Fibroblast of lung (primary cell): ENCODE measurements at regions not wholly inside any gene's neighbourhood (a gene's known extent, or its start where the extent isn't known, plus 50 kb on each side); places are given as distances from the start of the nearest gene placed in this dataset.

Source experiments
- DNase-seq, 2 donors: peaks; one replicate each; pipeline versions ENCODE4 v3.0.0 to v3.0.0-alpha.2; 2010; ENCODE audit warnings: low read depth in 2 of 2
- H2AFZ ChIP-seq: 2 replicates; pipeline ENCODE4 v1.5.1; 2012; ENCODE audit warnings: low read length, control low read depth, inconsistent platforms
- H3K27ac ChIP-seq: 2 replicates; pipeline ENCODE4 v1.5.1; 2011; ENCODE audit warnings: low read length, control low read depth; ENCODE audit not compliant: insufficient read depth
- H3K27me3 ChIP-seq: 2 replicates; pipeline ENCODE4 v1.5.1; 2011; ENCODE audit warnings: mild to moderate bottlenecking, low read length; ENCODE audit not compliant: control insufficient read depth, insufficient read depth
- H3K36me3 ChIP-seq: 2 replicates; pipeline ENCODE4 v1.5.1; 2011; ENCODE audit warnings: low read length; ENCODE audit not compliant: control insufficient read depth, insufficient read depth
- H3K4me1 ChIP-seq: 2 replicates; pipeline ENCODE4 v1.5.1; 2011; ENCODE audit warnings: low read length; ENCODE audit not compliant: control insufficient read depth, insufficient read depth; ENCODE audit errors: extremely low read depth
- H3K4me2 ChIP-seq: 2 replicates; pipeline ENCODE4 v1.5.1; 2011; ENCODE audit warnings: low read length, control low read depth; ENCODE audit not compliant: insufficient read depth; ENCODE audit errors: extremely low read depth
- H3K4me3 ChIP-seq, 4 experiments: fragments of 200-600 bp in 1 of 4; sonication (generic) in 1 of 4; replicated peaks in 1 of 4; 2 replicates each; pipeline ENCODE4 v1.5.1; 2011 to 2016; ENCODE audit warnings: low read length in 4 of 4, low read depth in 3 of 4, mild to moderate bottlenecking in 3 of 4, control low read depth in 2 of 4, inconsistent platforms in 1 of 4, mixed read lengths in 1 of 4; ENCODE audit not compliant: insufficient read depth in 1 of 4; ENCODE audit errors: control extremely low read depth in 1 of 4
- H3K79me2 ChIP-seq: 2 replicates; pipeline ENCODE4 v1.5.1; 2012; ENCODE audit warnings: mild to moderate bottlenecking, low read length, inconsistent platforms; ENCODE audit not compliant: control insufficient read depth, insufficient read depth
- H3K9ac ChIP-seq: 2 replicates; pipeline ENCODE4 v1.5.1; 2011; ENCODE audit warnings: mild to moderate bottlenecking, low read length, control low read depth; ENCODE audit not compliant: insufficient read depth
- H3K9me3 ChIP-seq: 2 replicates; pipeline ENCODE4 v1.5.1; 2012; ENCODE audit warnings: low read depth, low read length; ENCODE audit not compliant: control insufficient read depth, insufficient read depth
- H4K20me1 ChIP-seq: 2 replicates; pipeline ENCODE4 v1.5.1; 2011; ENCODE audit warnings: low read length; ENCODE audit not compliant: control insufficient read depth, insufficient read depth; ENCODE audit errors: extremely low read depth
- CTCF ChIP-seq, 2 donors: IDR thresholded peaks in 1 of 2; conservative IDR thresholded peaks in 1 of 2; 1 replicate in 1 of 2; 2 replicates in 1 of 2; pipeline ENCODE4 v1.5.1; 2011 to 2012; ENCODE audit warnings: low read length in 2 of 2, control low read depth in 1 of 2, inconsistent platforms in 1 of 2, low read depth in 1 of 2, mild to moderate bottlenecking in 1 of 2
- EZH2 ChIP-seq: IDR thresholded peaks from 2 replicates; pipeline ENCODE4 v1.5.1; 2012; ENCODE audit warnings: low read length, control low read depth, mild to moderate bottlenecking; ENCODE audit errors: missing control alignments

GRCh38 chr13:109963384-109963783 lies 177.0 kb upstream of the IRS2 start:
- Histone ChIP-seq H3K9me3 (no peaks in the 10 kb centered on the region), H3K27ac (no peak overlapping the region), H3K36me3 (no peaks in the 10 kb centered on the region), H3K79me2 (no peaks in the 10 kb centered on the region), H3K4me1 (no peaks in the 10 kb centered on the region), H3K4me2 (no peak overlapping the region), H2AFZ (no peak overlapping the region), H3K9ac (no peak overlapping the region), H4K20me1 (no peaks in the 10 kb centered on the region), H3K27me3 (no peaks in the 10 kb centered on the region), H3K4me3 (no peak overlapping the region)
- DNase-seq = no peak
- no peak for TF ChIP-seq EZH2
- TF ChIP-seq CTCF (conservative IDR thresholded peaks at IDR 0.05 in 1 of 2, IDR thresholded peaks at IDR 0.05 in 1 of 2; ENCODE audit: low read depth in 1 of 2, low read length in 2 of 2) = no peak

GRCh38 chr13:109959903-109960302 lies 173.5 kb upstream of the IRS2 start:
- TF ChIP-seq EZH2 (no peak), CTCF (conservative IDR thresholded peaks at IDR 0.05 in 1 of 2, IDR thresholded peaks at IDR 0.05 in 1 of 2; ENCODE audit: low read depth in 1 of 2, low read length in 2 of 2) (no peak)
- Histone ChIP-seq H3K4me3 (no peak overlapping the region), H3K36me3 (no peaks in the 10 kb centered on the region), H3K9me3 (no peaks in the 10 kb centered on the region), H4K20me1 (no peaks in the 10 kb centered on the region), H3K4me1 (no peaks in the 10 kb centered on the region), H3K79me2 (no peaks in the 10 kb centered on the region), H3K27me3 (no peaks in the 10 kb centered on the region), H3K9ac (no peak overlapping the region), H3K4me2 (no peak overlapping the region), H2AFZ (no peak overlapping the region), H3K27ac (no peak overlapping the region)
- DNase-seq = no peak

GRCh38 chr13:109957875-109958274 lies 171.5 kb upstream of the IRS2 start:
- Histone ChIP-seq H3K36me3 (no peaks in the 10 kb centered on the region), H3K4me3 (no peak overlapping the region), H3K79me2 (no peaks in the 10 kb centered on the region), H3K9ac (no peak overlapping the region), H3K4me1 (no peaks in the 10 kb centered on the region), H3K4me2 (no peak overlapping the region), H2AFZ (no peak overlapping the region), H3K9me3 (no peaks in the 10 kb centered on the region), H3K27ac (no peak overlapping the region), H4K20me1 (no peaks in the 10 kb centered on the region), H3K27me3 (no peaks in the 10 kb centered on the region)
- TF ChIP-seq EZH2 = no peak
- no peak for TF ChIP-seq CTCF (conservative IDR thresholded peaks at IDR 0.05 in 1 of 2, IDR thresholded peaks at IDR 0.05 in 1 of 2; ENCODE audit: low read depth in 1 of 2, low read length in 2 of 2)
- DNase-seq = no peak
